IPS DF 4.7 (cell line): ENCODE measurements at regions not wholly inside any gene's neighbourhood (a gene's known extent, or its start where the extent isn't known, plus 50 kb on each side); places are given as distances from the start of the nearest gene placed in this dataset.
"Not testable (repeated sequence)": the region's sequence is repeated elsewhere in the genome, so short reads cannot be mapped to it uniquely, and the experiment has no call there.

Experiments used
- DNase-seq: peaks from one replicate; pipeline ENCODE4 v3.0.0-alpha.2; 2013; ENCODE audit warnings: low spot score; ENCODE audit errors: extremely low read depth

DNA sequence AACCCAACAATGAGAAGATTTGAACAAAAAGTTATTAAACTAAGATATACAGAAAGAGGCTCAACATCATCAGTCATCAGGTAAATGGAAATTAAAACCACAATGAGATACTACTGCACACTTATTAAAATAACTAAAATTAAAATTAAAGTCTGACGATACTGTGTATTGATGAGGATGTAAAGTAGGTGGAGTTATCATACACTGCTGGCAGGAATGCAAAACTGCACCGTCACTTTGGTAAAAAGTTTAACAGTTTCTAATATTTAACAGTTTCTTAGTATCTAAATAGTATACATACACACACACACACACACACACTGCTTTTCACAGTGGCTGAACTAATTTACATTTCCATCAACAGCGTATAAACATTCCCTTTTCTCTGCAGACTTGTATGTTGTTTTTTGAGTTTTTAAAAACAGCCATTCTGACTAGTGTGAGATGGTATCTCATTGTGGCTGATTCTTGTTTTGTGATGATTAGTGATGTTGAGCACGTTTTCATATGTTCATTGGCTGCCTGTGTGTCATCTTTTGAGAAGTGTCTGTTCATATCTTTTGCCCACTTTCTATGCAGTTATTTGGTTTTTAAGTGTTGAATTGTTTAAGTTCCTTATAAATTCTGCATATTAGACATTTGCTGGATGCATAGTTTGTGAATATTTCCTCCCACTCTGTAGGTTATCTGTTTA is 726.9 kb upstream of the CHAC2 start:
- DNase-seq = no peak

DNA sequence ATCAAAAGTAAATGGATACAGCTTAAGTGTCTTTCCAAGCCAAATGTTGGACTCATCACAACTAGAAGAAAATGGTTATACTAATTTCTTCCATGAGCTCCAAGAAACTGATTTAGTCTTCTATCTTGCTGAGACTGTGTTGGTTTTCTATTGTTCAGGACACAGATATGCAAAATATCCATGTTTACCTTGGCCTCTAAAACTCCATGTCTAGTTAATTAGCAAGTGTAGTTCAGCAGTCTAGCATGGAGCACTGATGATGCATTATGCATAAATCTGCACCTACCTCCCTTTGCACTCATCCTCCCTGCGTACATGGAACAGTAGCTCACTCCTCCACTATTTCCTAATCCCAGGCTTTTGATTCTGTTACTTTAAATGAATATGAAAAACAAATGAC is 731.4 kb upstream of the CHAC2 start:
- no peak for DNase-seq

DNA sequence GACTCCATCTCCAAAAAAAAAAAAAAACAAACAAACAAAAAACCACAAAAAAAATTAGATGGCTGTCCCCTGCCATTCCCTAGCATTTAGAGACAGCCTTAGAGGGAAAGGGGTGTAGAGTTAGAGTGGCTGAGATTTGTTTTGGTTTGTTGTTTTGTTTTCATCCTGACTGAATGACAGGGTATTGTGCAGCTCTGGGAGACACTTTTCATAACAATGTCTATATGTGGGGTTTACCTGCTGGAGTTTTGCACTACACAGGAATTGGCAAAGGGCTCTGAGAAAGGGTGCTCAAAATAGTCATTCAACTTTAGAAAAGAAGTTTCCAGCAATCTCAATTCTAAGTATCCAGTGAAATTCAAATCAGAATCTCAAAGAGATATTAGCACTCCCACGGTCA is 732.5 kb upstream of the CHAC2 start:
- DNase-seq = no peak

DNA sequence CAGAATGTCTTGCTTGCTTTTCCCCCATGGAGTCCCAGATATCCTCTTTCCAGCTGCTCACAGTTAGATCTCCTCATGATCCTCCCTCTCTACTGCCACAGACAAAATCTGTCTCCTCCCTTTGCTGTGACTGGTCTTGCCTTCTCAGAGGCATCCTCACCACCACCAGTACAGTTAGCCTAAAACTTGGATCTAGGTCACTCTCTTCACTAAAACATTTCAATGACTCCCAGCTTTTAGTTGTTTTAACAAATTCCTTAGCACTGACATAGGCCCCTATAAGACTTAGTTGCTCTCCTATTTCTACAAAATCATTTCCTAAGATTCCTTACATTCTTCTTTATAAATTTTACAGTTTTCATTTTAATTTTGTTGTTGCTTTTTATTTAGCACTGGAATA is 734.2 kb upstream of the CHAC2 start:
- no peak for DNase-seq

DNA sequence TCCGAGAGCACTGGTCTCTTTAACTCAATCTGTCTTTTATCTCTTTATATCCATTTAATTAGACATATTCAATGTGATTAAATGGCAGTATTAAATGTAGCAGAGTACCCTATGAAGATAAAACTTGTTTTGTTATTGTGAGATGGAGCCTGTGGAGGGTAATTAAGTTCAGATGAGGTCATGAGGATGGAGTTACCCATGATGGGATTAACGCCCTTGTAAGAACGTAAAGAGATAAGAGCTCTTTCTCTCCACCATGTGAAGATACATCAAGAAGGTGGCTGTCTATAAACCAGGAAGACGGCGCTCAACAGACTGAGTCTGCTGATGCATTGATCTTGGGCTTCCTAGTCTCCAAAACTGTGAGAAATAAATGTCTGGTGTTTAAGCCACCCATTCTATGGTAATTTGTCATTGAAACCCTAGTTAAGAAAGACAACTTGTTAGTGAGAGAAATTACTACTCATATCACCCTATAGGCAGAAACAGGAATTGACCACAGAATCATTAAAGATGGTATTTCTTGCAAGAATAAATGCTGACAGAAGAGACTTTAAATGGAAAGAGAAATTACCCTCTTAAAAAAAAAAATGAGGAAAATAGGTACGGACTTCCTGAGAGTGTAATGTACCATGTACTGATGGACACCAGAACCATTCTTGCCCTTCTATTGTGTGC is 738.7 kb upstream of the CHAC2 start:
- no peak for DNase-seq

DNA sequence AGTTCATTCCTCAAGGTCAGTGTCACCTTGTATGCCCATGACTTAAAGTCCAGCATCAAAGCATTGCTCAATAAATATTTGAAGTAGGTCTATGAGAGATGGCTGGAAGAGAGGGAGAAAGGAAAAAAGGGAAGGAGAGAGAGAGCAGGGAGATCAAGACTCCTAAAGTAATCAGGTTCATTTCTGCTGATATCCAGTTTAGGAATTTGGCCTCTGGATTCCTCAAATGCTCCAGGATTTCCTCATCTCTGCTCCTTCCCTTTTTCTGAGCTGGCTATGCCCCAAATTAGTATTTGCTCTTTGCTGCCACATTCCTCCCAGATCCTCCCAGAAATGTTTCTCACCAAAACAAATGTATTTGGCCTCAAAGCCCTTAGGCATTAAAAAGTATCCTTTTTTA is 739.4 kb upstream of the CHAC2 start:
- no peak for DNase-seq

DNA sequence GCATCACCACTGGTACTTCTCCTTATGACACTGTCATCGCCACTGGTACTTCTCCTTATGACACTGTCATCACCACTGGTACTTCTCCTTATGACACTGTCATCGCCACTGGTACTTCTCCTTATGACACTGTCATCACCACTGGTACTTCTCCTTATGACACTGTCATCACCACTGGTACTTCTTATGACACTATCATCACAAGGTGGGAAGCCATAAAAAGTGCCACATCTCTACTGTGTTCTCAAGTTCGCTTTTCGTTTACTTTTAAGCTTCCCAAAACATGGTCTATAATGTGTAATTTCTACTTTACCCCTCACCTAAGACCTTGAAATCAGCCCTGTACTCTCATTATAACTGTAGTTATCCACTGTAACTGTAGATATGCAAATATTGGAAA is 745.4 kb upstream of the CHAC2 start:
- DNase-seq = not testable (repeated sequence)

DNA sequence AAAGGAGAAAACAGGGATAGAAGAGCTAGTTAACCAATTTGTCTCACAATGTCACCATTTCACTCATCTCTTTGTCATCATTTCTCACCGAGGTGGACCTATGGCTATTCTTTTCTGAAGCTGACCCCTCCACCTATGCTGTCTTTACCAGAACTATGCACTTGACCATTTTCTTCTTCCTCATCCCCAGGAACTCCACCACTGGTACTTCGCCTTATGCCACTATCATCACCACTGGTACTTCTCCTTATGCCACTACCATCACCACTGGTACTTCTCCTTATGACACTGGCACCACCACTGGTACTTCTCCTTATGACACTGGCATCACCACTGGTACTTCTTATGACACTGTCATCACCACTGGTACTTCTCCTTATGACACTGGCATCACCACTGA is 745.8 kb upstream of the CHAC2 start:
- DNase-seq = no peak

DNA sequence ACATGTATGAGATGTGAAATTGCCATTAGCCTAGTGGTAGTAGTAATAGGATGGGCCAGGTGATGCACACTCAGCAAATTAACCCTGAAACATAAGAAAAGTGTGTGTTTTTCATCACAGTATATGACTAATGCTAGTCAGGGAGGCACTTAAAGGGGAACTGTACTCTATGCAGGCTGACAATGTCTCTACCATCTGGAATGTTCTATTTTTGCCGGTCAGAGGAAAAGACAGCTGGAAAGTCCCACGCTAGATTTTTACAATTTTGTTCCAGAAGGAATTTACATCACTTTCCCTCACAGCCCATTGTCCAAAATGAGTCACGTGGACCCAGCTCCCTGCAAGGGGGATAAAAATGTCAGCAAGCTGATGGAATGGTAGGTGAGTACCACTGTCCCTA is 746.3 kb upstream of the CHAC2 start:
- no peak for DNase-seq

DNA sequence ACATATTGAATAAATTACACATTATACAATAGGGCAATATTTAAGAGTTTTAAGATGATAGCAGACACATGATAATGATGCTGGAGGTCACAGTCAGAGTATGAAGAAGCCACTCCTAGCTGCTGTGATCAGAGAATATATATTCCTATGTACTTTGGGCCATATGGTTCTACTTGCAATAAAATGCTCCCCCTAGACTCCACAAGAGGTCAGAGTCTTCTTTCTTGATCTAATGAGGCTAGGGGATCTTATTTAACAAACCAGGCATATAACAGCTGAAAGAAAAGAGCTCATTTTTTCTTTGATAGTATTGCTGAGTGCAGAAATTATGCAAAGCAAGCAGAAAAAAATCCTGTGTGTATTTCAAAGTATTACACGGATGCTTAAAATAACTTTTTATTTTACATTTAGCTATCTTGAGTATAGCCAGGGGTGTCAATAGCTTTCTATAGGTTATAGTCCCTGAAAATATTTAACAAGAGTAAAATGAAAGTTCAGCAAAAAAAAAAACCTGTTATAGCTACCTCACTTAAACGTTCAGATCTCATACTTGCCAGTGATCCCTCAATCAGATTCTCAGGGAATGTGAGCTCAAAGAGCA is 748.7 kb upstream of the CHAC2 start:
- DNase-seq = no peak

DNA sequence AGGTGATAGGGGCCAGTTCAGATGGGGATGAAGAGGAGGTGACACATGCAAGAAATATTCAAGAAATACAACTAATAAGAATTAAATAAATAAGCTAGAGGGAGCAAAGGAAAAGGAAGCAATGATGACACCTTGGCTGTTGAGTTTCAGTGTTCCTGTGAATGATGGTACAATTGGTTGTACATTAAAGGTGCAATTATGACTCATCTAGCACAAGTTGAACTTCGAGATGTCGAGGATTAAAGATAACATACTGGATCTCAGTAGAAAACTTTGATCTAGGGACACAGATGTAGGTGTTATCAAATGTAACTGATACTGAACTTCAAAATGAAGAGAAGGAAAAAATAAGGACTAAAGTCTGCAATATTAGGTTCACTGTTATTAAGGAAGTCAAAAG is 760.6 kb upstream of the CHAC2 start:
- DNase-seq = no peak

DNA sequence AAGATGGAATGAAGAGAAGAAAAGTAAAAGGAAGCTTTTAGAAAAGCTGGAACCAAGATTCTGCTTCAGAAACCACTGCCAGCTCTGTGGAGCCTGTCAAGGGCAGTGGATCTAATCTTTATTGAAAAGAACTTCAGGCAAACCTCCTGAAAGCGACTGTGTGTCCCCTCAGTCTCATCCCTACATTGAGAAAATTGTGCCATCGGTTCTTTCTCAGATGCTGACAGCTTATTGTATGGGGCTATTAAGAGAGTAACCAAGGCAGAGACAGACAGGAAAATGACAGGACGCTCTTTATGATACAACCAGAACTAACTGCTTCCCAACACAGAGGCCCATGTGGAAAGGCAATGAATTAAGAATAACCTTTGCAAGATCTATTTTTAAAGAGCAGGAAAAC is 763.2 kb upstream of the CHAC2 start:
- DNase-seq = no peak

DNA sequence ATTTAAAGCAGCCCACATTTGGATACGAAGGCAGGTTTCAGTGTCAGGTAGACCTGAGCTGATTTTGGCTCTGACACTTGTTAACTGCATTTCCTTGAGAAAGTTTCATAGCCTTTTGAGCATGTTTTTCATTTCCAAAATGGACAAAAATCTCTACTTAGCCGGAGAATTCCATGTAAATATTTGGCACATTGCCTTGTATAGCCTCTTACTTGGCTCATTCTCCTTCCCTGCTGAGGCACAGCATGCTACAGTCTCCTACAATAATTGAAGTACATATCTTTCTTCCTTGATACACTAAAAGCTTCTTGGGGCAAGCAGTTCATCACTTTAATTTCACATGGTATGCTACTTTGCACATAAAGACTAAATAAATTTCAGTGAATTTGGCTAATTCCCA is 772.2 kb upstream of the CHAC2 start:
- no peak for DNase-seq

DNA sequence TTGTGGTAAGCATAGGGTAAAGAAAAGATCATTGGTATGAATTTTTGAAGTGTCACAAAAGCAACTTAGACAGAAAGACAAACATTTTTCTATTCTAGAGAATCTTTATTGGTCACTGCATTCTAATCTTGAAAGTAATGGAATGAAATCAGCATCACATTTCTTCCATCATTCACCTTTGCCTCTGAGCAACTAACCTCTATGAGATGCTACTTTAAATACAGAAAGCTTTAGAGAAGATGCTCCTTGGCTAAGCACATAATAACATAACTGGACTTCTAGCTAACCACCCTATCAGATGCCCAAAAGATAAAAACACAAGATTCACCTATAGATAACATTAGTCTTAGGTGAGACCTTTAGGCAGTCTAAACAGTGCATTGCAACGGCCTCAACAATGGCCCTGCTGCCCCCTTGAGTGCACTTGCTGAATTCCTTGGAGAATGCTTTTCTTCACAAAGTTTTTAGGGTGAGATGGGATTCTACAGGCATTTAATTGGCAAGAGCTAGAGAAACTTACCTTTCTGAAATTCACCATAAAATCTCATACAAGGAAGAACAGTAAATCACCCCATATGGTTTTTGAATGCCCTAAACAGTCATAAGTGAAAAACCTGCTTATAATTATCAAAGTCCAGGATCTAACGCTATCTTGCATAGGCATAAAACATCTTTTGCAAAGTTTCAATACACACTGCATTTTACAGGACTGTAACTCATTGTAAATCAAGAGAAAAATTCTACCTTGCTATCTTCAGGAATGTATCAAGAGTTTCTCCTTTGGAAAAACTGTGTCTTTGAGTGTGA is 791.3 kb upstream of the CHAC2 start:
- no peak for DNase-seq

DNA sequence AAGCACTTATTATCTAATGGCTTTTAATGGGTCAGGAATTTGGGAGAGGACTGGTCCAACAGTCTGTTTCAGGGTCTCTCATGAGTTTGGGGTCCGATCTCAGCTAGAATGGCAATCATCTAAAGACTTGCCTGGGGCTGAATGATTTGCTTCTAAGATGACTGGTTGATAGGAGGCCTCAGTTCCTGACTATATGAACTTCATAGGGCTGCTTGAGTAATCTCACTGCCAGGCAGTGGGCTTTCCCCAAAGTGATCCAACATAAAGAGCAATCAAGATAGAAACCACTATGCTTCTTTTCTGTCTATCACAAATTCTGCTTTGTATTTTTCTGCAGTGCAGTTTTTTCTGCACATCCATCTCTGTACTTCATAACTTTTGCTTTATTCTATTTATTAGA is 793.5 kb upstream of the CHAC2 start:
- DNase-seq = no peak

DNA sequence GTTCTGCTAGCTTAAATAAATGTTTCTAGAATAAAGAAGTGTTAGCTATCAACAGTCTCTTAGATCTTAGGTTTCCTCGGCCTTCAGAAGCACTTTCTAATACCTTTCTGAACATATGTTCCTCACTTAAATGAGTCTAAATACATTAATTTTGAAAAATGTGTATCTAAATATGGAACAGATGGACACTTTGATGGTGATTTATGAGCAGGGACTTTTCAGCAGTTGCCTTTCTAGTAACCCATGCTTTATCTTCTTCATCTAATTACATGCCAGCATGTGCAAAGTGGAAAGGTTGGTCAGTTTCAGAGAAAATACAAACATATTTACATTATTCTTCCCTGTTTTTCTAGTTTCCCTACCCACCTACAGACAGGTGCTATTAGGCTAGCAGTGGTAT is 797.0 kb upstream of the CHAC2 start:
- DNase-seq = no peak

DNA sequence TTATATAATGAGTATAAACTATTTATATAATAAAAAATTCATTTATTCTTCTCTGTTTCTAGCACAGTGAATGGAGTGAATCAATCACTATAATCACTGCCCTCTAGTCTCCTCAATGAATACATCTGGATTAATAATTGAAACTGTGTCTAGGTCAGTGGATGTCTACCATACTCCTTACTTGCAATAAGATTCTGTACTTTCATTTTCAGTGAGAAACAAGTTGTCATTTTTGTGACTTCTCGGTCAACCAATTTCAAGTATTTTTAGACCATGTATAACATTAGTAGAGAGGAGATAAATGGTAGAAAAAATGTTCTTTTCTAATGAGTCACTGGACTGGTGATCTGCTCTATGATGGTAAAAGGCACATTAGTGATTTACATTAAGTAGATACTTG is 799.6 kb upstream of the CHAC2 start:
- no peak for DNase-seq

DNA sequence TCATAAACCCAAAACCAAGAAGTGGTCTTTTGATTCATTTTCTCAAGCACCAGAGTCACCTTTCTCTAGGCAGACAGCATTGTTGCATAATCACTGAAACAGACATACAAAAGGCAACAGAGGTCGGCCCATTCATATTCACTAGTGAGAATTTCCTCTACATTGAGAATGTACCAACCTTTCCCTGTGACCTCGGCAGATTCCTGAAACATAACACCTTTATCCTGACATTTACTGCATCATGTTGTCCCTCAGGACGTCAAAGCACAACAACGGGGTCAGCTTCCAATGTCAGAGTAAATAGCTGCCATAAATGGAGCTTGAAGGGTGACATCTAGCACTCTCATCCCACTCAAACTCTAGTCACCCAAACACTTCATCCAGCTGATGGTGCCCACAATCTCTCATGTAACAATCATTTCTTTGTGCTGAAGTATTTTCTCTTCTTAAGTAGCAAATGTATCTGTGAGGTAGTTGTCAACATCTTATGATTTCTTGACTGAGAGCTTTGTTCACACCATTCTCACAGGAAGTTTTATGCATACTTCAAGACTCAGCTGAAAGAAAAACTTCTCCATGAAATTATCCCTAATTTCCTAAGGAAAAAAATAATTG is 802.6 kb upstream of the CHAC2 start:
- no peak for DNase-seq

DNA sequence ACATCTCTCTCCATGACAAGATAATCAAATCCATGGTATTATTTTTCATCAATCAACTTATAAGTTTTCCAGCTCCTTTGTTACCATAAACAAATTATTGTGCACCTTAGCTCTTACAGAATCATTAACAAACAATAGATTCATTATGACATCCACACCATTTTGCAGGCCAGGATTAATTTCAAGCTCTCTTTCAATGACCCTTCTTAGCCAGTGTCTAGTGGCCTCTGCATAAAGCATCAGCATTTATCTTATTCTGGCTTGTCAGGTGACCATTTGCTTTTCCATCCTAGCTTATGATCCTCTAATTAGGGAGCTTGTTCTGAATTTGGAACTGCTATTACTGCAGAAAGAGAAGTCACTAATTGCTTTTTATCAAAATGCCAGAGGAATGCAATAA is 806.2 kb upstream of the CHAC2 start:
- DNase-seq = no peak

DNA sequence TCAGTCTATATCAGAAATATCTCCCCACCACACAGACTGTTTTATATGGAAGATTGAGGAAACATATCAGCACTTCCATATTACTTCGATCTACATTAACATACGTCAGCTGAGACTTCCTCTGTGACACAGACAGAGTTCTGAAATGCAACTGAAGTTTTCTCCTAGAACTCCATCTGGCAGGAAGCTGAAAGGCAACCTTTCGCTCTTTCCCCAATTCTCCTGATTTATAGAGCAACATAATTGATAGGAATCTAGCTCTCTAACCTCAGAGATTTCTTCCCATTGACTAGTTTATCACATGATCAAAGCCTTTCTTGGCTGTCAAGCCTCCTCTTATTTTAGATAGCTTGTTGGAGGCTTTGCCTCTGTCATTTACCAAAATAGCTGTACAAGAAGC is 806.7 kb upstream of the CHAC2 start:
- no peak for DNase-seq

DNA sequence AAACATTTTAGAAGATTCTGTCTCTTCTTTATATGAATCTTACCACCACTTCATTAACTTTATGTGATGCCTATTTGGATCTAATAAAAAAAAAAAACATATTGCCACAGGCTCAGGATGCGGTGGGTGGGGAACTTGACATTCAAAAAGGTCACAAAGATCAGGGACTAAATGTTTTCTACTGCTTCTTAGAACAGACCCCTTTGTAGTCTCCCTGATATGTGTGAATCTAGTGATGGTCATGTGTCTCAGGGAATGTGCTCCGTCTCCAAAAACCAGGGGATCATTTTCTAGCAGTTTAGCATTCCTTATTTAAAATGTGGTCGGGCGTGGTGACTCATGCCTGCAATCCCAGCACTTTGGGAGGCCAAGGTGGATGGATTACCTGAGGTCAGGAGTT is 807.8 kb upstream of the CHAC2 start:
- DNase-seq = no peak

DNA sequence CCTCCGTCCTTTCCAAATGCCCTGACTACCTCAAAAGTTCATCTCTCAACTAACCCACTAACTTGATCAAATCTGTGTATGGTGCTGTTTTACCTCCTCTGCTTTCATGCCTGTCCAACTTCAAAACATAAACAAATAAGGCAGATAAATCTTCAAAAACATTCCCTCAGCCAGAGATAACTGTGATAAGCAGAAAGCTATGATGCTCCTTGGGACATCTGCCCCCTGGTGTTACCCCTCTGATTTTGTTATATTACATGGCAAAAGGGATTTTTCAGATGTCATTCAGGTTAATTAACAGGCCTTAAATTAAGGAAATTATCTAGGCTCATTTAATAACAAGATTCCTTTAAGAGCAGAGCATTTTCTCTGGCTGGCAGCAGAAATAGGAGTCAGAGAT is 810.8 kb upstream of the CHAC2 start:
- no peak for DNase-seq
